GM12874 (cell line): ENCODE measurements at regions not wholly inside any gene's neighbourhood (a gene's known extent, or its start where the extent isn't known, plus 50 kb on each side); places are given as distances from the start of the nearest gene placed in this dataset.

Experiments
- TF ChIP-seq, protein P1 (sequence below): IDR thresholded peaks from 2 replicates; pipeline ENCODE4 v1.5.1; 2011; ENCODE audit warnings: low read depth, mild to moderate bottlenecking, control low read depth, low read length, moderate library complexity; ENCODE audit not compliant: insufficient read depth

GRCh38 chr18:29383311-29384273 is 1206.7 kb upstream of the CDH2 start:
- TF ChIP-seq, protein P1, sequence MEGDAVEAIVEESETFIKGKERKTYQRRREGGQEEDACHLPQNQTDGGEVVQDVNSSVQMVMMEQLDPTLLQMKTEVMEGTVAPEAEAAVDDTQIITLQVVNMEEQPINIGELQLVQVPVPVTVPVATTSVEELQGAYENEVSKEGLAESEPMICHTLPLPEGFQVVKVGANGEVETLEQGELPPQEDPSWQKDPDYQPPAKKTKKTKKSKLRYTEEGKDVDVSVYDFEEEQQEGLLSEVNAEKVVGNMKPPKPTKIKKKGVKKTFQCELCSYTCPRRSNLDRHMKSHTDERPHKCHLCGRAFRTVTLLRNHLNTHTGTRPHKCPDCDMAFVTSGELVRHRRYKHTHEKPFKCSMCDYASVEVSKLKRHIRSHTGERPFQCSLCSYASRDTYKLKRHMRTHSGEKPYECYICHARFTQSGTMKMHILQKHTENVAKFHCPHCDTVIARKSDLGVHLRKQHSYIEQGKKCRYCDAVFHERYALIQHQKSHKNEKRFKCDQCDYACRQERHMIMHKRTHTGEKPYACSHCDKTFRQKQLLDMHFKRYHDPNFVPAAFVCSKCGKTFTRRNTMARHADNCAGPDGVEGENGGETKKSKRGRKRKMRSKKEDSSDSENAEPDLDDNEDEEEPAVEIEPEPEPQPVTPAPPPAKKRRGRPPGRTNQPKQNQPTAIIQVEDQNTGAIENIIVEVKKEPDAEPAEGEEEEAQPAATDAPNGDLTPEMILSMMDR: no peak

GRCh38 chr18:29378651-29379136 is 1201.8 kb upstream of the CDH2 start:
- TF ChIP-seq, protein P1: no peak

DNA sequence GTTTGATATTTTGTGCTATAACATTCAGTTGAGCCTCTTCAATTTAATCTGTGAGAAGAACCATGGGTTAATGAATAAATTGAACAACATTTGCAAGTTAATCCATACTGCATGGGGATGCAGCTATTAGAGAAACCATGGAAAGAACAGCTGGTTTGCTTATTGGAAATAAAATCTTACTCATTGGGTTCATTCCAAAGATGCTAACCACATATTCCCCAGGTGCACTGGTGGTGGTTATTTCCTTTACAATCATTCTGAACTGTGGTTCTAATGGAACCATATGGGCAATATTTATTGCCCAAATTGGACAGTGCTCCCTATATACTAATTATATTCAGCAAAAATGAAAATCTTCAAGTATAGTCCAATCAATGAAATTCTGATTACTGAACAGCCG is 1200.4 kb upstream of the CDH2 start:
- TF ChIP-seq, protein P1: no peak

DNA sequence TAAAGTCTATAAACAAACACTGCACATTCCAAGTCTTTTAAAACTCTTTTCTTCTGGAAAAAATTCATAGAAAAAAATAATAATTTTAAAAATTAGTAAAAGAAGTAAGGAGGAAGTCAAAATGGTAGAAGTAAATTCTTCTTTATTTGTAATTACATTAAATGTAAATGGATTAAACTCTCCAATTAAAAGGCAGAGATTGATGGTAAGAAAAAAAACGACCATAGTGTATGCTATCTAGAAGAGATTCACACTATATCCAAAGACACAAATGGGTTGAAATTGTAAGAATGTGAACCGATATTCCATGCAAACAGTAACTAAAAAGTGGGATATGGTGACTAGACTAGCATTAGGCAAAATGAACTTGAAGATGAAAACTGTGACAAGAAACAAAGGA is 1196.1 kb upstream of the CDH2 start:
- TF ChIP-seq, protein P1: no peak

DNA sequence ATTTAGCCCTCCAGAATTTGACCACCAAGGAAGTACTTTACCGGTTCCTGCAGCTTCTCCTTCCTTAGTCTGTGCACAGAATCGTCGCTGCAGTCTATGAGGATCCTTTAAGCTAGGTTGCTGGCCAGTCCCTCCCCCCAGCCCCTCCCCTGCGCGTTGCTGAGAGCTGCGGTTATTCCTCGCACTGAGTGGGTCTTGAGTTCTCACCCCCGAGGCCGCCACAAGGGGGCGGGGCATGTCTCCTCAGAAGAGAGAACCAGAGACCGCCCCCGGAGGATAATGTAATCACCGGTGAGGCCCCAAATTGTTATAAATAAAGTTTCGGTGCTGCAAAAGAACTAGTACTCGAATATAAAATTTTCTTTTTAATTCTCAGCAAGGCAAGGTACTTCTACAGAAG is 1184.9 kb upstream of the CDH2 start:
- TF ChIP-seq, protein P1: no peak

DNA sequence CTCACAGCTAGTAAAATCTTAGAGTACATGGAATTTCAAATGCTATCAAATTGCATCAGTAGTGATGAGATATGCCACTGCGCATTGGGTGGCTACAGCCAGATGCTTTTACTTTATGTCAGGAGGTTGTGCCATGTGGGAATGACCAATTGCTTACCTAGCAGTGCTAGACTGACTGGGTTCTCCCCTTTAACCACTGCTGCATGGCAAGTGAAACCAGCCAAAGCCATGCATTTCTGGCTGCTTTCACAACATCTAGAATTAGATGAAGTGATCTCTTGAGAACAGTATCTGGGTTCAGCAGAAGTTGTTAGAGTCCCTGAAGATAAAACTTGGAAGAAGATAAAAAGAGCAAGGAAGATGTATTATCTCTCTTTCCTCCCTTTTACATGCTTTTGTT is 1174.2 kb upstream of the CDH2 start:
- TF ChIP-seq, protein P1: no peak

DNA sequence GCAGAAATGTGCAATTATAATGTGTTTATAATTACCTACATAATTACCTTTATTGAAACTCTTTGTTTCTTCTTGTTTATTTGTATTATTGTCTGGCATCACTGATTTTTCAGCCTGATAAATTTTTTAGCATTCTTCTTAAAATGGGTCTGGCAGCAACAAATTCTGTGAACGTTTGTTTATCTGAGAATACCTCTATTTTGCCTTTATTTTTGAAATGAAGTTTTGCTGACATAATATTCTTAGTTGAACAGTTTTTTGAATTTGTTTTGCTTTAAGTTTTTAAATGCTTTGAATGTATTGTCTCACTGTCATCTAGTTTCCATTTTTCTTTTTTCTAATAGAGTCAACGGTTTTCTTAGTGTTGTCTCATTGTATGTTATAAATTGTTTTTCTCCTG is 1152.0 kb upstream of the CDH2 start:
- TF ChIP-seq, protein P1: no peak
